Stomach smooth muscle (tissue), 2 donors: ENCODE measurements at regions not wholly inside any gene's neighbourhood (a gene's known extent, or its start where the extent isn't known, plus 50 kb on each side); places are given as distances from the start of the nearest gene placed in this dataset.

Experiments
- H3K27ac ChIP-seq: one replicate; pipeline ENCODE4 v1.7.0; 2013; ENCODE audit warnings: mild to moderate bottlenecking, low read length, inconsistent platforms
- H3K27me3 ChIP-seq, 2 donors: one replicate each; pipeline ENCODE4 v1.7.0; 2013; ENCODE audit warnings: low read length in 2 of 2; ENCODE audit not compliant: insufficient read depth in 2 of 2, control insufficient read depth in 1 of 2
- H3K36me3 ChIP-seq, 2 donors: one replicate each; pipeline ENCODE4 v1.7.0; 2013; ENCODE audit warnings: low read length in 2 of 2; ENCODE audit not compliant: control insufficient read depth in 2 of 2, insufficient read depth in 2 of 2
- H3K4me1 ChIP-seq: one replicate; pipeline ENCODE4 v1.7.0; 2013; ENCODE audit warnings: low read length; ENCODE audit not compliant: control insufficient read depth, insufficient read depth
- H3K4me3 ChIP-seq, 2 donors: one replicate each; pipeline ENCODE4 v1.7.0; 2013; ENCODE audit warnings: low read length in 2 of 2
- H3K9ac ChIP-seq, 2 donors: one replicate each; pipeline ENCODE4 v1.7.0; 2013; ENCODE audit warnings: low read length in 2 of 2, mild to moderate bottlenecking in 1 of 2
- H3K9me3 ChIP-seq, 2 donors: one replicate each; pipeline ENCODE4 v1.7.0; 2013; ENCODE audit warnings: low read length in 2 of 2; ENCODE audit not compliant: control insufficient read depth in 2 of 2
- donor health status: healthy.
- donor health status: Pancreatic carcinoma.

DNA sequence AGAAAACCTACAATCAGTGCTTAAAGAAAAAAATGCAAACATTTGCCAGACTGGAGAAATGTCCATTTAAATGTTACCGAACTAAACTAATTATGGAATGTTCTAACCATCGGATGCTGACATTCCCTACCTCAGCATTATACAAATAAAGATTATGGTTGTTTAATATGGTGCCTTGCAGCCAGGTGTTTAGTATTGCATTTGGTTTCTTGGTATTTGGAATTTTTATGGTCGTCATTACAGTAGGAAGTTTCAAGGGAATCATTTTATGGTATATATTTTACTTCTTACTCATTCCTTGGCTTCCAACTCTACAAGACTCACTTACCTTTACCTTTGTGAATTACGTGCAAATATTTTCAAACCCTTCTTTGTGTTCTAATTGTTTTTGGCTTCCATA is 103.1 kb upstream of the PNPLA4 start:
- Histone ChIP-seq H3K27me3 (no peaks in the 10 kb centered on the region), H3K27ac (no peak overlapping the region), H3K4me3 (no peak overlapping the region), H3K36me3 (no peaks in the 10 kb centered on the region), H3K9ac (no peak overlapping the region), H3K9me3 (no peaks in the 10 kb centered on the region), H3K4me1 (no peaks in the 10 kb centered on the region)

DNA sequence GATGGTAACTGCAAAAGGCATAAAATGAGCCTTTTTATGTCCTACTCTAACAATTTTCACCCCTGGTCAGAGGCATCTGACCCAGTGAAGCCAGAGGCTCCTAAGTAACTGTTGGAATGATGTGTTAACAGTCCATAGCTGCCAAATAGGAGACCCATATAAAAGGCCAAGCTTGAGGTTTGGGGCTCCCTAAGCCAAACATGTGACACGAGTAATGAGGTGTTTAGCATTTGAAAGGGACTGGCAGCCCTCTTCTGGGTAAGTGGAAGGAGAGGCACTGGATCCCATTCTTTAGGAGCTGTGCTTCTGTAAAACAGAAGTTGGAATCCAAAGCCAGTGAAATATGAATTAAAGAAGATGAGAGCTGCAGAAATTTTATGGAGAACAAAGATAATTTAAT is 100.6 kb upstream of the PNPLA4 start:
- Histone ChIP-seq H3K4me3 (no peak overlapping the region), H3K4me1 (no peaks in the 10 kb centered on the region), H3K9me3 (no peaks in the 10 kb centered on the region), H3K9ac (no peak overlapping the region), H3K27me3 (no peaks in the 10 kb centered on the region), H3K36me3 (no peaks in the 10 kb centered on the region), H3K27ac (no peak overlapping the region)

DNA sequence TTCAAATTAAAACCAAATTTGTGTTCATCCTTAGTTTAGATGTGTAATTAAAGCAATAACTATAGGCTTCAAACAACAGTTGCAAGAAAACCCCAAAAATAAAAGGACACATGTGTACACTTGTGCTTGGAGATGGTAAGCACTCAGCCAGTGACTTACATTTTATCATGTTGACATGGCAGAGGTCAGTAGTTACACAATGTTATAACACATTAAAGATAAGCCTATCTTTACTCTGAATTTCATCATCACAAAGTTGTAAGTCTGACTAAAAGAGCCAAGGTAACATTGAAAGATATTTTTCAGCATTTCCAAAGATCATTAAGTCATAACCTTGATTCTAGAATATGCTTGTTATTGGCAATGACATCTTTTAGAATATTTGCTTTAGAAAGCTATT is 98.5 kb upstream of the PNPLA4 start:
- no peak overlapping the region for H3K4me3 ChIP-seq
- no peak overlapping the region for H3K9ac ChIP-seq

DNA sequence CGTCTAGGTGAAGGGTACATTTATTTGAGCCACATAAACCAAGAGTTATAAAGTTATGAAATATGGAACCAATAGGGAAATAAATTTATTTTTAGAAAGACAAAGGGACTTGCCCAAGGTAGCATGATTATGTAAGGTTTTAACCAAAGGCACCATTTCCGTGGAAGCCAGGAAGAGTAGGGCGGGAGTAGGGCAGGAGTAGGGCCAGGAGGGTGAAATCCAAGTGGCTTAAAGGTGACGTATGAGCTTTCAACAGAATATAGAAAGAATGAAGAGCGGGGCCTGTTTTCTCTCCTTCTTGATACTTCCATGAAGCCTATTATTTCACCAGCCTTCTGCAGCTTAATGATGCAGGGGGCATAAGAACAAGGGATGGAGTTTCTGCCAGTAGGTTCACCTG is 91.7 kb upstream of the PNPLA4 start:
- H3K9me3 ChIP-seq: no peaks in the 10 kb centered on the region
- no peaks in the 10 kb centered on the region for H3K27me3 ChIP-seq
- no peaks in the 10 kb centered on the region for H3K36me3 ChIP-seq
- H3K4me1 ChIP-seq: no peaks in the 10 kb centered on the region
- no peak overlapping the region for H3K27ac ChIP-seq
- no peak overlapping the region for H3K9ac ChIP-seq
- H3K4me3 ChIP-seq: no peak overlapping the region

More for the DNA sequence above, 98.5 kb upstream of the PNPLA4 start:
- H3K9me3 ChIP-seq: no peaks in the 10 kb centered on the region
- no peak overlapping the region for H3K27ac ChIP-seq
- H3K27me3 ChIP-seq: no peaks in the 10 kb centered on the region
- no peaks in the 10 kb centered on the region for H3K36me3 ChIP-seq
- no peaks in the 10 kb centered on the region for H3K4me1 ChIP-seq

DNA sequence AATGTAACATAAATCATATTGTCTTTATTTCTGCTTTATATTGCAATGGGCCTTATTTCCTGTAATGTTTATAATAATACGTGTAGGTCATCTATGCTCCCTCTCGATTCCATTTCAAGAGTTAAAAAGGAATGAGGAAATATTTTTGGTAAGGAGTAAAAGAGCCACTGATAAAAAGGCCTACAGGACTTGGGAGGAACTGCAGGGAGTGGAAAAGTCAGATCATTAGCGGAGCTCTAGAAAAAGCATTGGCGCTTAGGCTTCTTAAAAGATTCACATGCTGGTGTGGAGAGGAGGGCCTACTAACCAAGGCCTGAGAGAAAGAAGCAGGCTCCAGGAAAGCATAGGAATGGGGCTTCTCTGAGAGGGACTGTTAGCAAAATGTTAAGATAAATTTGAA is 82.9 kb upstream of the PNPLA4 start:
- Histone ChIP-seq H3K4me1 (no peaks in the 10 kb centered on the region), H3K27ac (no peak overlapping the region), H3K27me3 (no peaks in the 10 kb centered on the region), H3K4me3 (no peak overlapping the region), H3K9me3 (no peaks in the 10 kb centered on the region), H3K36me3 (no peaks in the 10 kb centered on the region), H3K9ac (no peak overlapping the region)

DNA sequence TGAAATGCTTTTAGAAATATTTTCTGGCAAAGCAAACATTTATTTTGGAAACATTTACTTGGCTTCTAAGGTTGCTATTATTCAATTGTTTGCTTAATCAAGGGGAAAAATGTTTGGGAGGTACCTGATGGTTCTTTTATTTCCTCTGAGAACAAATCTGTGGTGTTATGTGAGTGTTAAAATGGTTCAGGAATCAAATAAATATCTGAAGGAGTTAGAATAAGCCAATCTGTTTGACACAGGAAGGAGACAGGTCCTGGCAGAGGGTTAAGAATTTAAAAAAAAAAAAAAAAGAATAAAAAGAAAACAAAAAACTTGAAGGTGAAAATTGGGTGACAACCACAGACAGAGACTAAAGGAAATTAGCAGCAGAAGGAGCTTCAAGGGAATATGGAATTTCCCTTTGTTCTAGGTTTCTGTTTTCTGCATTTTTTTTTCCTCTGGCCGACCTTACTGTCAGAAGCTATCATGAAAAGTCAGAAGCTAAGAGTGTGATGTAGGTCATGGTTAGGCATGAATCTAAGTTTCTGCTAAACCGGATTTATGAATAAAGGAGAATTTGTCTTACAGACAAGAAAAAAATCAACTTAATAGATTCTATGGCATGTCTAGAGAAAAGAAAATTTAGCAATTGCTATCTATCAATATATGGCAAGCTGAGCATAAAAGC is 78.6 kb upstream of the PNPLA4 start:
- Histone ChIP-seq H3K36me3 (no peaks in the 10 kb centered on the region), H3K27ac (no peak overlapping the region), H3K4me1 (no peaks in the 10 kb centered on the region), H3K9me3 (no peaks in the 10 kb centered on the region), H3K9ac (no peak overlapping the region), H3K27me3 (no peaks in the 10 kb centered on the region), H3K4me3 (no peak overlapping the region)

DNA sequence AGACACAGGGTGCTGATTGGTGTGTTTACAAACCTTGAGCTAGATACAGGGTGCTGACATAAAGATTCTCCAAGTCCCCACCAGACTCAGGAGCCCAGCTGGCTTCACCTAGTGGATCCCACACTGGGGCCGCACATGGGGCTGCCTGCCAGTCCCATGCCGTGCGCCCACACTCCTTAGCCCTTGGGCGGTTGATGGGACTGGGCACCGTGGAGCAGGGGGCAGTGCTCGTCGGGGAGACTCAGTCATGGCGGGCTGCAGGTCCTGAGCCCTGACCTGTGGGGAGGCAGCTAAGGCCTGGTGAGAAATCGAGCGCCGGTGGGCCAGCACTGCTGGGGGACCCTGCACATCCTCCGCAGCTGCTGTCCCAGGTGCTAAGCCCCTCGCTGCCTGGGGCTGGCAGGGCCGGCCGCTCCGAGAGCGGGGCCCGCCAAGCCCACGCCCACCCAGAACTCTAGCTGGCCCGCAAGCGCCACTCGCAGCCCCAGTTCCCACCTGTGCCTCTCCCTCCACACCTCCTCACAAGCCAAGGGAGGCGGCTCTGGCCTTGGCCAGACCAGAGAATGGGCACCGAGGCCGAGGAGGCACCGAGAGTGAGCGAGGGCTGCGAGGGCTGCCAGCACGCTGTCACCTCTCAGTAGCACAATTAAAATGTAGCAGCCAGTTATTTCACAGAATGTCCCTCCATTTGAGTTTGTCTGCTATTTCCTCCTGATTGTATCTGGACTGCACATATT is 76.1 kb upstream of the PNPLA4 start:
- Histone ChIP-seq H3K27ac (no peak overlapping the region), H3K36me3 (no peaks in the 10 kb centered on the region), H3K9ac (no peak overlapping the region), H3K27me3 (peaks cover 0 to 2% of the 10 kb centered on the region in 2 donors), H3K9me3 (peaks cover 0 to 2% of the 10 kb centered on the region in 2 donors), H3K4me1 (no peaks in the 10 kb centered on the region), H3K4me3 (no peak overlapping the region)

DNA sequence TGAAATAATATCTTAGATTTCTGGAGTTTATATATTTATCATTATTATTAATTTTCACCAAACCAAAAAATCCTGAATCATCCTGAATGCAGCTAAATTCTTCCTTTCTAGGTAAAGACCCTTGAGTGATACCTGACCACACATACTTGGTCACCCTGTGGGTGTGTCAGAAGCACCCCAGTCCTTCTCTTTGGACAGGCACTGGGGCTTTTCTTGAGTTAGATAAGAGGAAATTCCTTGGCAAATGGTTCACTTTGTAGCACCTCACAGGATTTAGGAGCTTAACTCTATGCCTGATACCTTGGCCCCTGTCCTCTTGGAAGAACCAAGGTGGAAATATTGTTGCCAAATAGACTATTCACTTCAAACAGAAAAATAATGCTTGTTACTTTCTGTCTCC is 69.6 kb upstream of the PNPLA4 start:
- H3K9me3 ChIP-seq: peaks cover 0 to 2% of the 10 kb centered on the region in 2 donors
- H3K4me1 ChIP-seq: no peaks in the 10 kb centered on the region
- peaks cover 0 to 2% of the 10 kb centered on the region in 2 donors for H3K27me3 ChIP-seq
- H3K36me3 ChIP-seq: no peaks in the 10 kb centered on the region
- no peak overlapping the region for H3K4me3 ChIP-seq
- no peak overlapping the region for H3K27ac ChIP-seq
- H3K9ac ChIP-seq: no peak overlapping the region

DNA sequence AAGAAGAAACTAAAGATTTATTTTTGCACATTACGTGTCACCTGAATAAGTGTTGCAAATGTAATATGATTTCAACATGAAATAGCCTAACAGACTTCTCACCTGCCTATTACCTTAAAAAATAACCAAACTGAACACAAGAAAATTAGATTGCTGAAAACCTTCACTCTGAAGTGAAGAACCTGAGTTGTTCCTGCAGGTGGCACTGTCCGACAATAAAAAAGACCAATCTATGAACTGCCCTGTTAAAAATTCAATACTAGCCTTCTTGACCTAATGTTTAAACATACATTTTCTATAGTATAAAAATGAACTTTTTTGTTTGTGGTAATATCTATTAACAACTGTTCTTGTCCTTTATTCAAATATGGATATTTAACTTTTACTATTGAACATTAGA is 69.2 kb upstream of the PNPLA4 start:
- Histone ChIP-seq H3K27me3 (peaks cover 0 to 2% of the 10 kb centered on the region in 2 donors), H3K9ac (no peak overlapping the region), H3K4me3 (no peak overlapping the region), H3K27ac (no peak overlapping the region), H3K9me3 (peaks cover 0 to 2% of the 10 kb centered on the region in 2 donors), H3K4me1 (no peaks in the 10 kb centered on the region), H3K36me3 (no peaks in the 10 kb centered on the region)

DNA sequence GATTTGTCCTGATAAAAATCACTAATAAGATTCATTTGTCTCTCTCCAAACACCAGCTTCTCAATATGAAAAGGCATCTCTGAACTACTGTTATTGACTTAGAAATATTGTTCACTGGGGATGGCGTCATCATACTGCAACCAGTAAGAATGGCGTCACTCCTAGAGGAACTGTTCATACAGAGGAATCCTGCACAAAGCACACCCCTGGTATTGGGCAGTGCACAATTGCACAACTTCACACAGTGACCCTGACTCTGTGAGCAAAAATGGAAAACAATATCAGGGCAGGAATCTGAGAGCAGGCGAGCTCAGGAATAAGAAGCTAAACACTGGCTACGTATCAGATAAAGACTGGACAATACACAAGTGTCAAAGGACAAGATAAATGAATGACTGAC is 66.7 kb upstream of the PNPLA4 start:
- Histone ChIP-seq H3K36me3 (no peaks in the 10 kb centered on the region), H3K4me1 (no peaks in the 10 kb centered on the region), H3K27me3 (no peaks in the 10 kb centered on the region), H3K4me3 (no peak overlapping the region), H3K9me3 (peaks cover 0 to 6% of the 10 kb centered on the region in 2 donors), H3K9ac (no peak overlapping the region), H3K27ac (no peak overlapping the region)
